ENCODE measurements at regions not wholly inside any gene's neighbourhood (a gene's known extent, or its start where the extent isn't known, plus 50 kb on each side); places are given as distances from the start of the nearest gene placed in this dataset.

GRCh38 chr2:66851449-66851872, 416.5 kb downstream of the MEIS1 start:
- no peak for DNase-seq

- no peak for DNase-seq
These were observed 418.0 kb downstream of the MEIS1 start for GRCh38 chr2:66852953-66853352.

- no peak for DNase-seq
These were observed 418.7 kb downstream of the MEIS1 start for GRCh38 chr2:66853585-66853984.

- DNase-seq, result no peak
These were observed 419.4 kb downstream of the MEIS1 start for GRCh38 chr2:66854298-66854697.

- no peak for DNase-seq
These were observed 428.1 kb downstream of the MEIS1 start for GRCh38 chr2:66862885-66863650.

- no peak for DNase-seq
These were observed 430.2 kb downstream of the MEIS1 start for GRCh38 chr2:66865161-66865560.

GRCh38 chr2:66866331-66867062, 431.6 kb downstream of the MEIS1 start:
- DNase-seq, result no peak

- DNase-seq, result no peak
These were observed 432.1 kb downstream of the MEIS1 start for GRCh38 chr2:66867063-66867441.

- no peak for DNase-seq
These were observed 434.2 kb downstream of the MEIS1 start for GRCh38 chr2:66869076-66869475.

- no peak for DNase-seq
These were observed 437.4 kb downstream of the MEIS1 start for GRCh38 chr2:66872081-66872985.

GRCh38 chr2:66872986-66873754, 438.2 kb downstream of the MEIS1 start:
- DNase-seq, result no peak

GRCh38 chr2:66874411-66874810, 439.5 kb downstream of the MEIS1 start:
- no peak for DNase-seq

GRCh38 chr2:66875941-66876462, 441.1 kb downstream of the MEIS1 start:
- DNase-seq, result no peak

- no peak for DNase-seq
These were observed 451.0 kb downstream of the MEIS1 start for GRCh38 chr2:66885775-66886383.

GRCh38 chr2:66888246-66888645, 453.3 kb downstream of the MEIS1 start:
- no peak for DNase-seq

GRCh38 chr2:66888791-66889631, 454.1 kb downstream of the MEIS1 start:
- DNase-seq, result no peak

- no peak for DNase-seq
These were observed 454.6 kb downstream of the MEIS1 start for GRCh38 chr2:66889632-66889882.

- no peak for DNase-seq
These were observed 455.3 kb downstream of the MEIS1 start for GRCh38 chr2:66890166-66890742.

GRCh38 chr2:66895206-66895605, 460.3 kb downstream of the MEIS1 start:
- no peak for DNase-seq

- no peak for DNase-seq
These were observed 461.2 kb downstream of the MEIS1 start for GRCh38 chr2:66896131-66896530.

GRCh38 chr2:66897181-66897580, 462.3 kb downstream of the MEIS1 start:
- DNase-seq, result no peak
